ENCODE measurements at regions not wholly inside any gene's neighbourhood (a gene's known extent, or its start where the extent isn't known, plus 50 kb on each side); places are given as distances from the start of the nearest gene placed in this dataset.
"Not testable (repeated sequence)": the region's sequence is repeated elsewhere in the genome, so short reads cannot be mapped to it uniquely, and the experiment has no call there.

DNA sequence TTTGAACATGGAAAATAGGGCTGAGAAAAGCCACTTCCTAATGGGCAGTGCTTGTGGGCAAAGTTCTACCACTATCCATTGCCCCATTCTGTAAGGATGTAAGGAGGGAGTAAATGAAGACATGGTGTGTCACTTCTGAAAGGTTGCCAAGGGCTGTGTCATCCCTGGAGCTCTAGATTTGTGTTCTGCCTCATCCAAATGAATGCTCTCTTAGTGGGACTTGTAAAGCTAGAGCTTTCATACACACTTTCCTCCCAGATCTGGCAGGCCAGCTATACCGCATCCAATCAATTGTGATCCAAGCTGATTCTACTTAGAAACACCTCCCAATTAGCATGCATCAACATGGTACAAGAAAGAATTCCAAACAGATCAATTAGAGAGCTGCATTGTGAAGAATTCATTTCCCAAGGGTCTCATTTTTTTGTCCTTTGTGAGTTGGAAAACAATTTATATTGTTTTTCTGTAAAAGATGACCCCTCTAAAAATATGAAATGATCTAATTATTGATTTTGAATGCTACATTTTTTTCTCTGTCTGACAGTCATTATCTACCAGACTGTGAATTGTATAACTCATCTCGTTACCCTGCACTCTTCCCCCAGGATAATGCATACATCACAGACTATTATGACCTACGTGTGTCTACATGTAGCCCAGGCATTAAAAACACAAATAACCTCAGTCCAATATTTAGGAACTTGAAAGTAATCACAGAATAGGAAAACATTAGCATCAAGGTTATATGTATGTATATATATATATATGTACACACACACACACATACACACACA, 117.1 kb upstream of the DUSP10 start:
- DNase-seq: peak; percentile 35

DNA sequence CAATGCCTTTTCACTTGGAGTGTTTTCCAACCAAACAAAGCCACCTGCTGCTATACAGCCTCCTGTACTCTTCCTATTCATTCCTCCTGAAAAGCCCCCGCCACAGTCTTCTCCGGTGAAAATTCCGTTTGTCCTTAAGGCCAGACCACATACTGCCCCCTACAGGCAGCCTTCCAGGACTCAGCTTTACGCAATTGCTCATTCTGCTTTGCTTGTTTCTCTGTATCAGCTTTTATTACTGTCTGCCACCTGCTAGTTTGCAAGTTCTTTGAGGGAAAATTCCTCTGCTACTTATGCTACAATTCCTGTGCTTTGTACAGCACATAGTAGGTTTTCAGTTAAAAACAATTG, 115.2 kb upstream of the DUSP10 start:
- DNase-seq: not testable (repeated sequence)

DNA sequence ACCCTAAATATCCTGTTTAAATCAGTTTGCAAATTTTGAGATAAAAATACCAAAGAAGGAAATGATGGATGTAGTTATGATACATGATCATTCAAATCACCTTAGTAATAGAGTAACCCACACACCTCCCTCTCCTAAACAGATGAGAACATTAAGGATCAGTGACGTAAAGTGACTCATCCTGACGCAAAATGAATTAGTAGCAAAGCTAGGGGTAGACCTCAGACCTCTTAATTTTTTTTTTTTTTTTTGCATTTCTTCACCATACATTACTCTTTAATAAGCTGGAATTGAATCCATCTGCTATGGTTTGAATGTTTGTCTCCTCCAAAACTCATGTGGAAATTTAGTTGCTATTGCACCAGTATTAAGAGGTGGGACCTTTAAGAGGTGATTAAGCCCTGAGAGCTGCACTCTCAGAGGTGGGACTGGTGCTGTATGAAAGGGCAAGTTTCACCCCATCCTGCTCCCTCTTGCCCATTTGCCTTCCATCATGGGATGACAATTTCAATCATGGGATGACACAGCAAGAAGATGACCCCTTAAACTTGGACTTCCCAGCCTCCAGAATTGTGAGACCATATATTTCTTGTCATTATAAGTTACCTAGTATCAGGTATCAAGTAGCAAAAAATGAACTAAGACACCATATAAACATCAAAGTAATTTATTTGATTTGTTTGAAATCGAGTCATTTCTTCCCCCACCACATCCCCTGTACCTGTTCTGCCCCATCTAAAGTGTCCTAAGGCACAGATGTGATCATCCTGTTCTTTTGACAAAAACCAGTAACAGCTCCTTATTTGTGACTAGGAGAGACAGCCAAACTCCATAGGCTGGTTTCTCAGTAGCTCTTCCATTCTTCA, 114.6 kb upstream of the DUSP10 start:
- no peak for DNase-seq

DNA sequence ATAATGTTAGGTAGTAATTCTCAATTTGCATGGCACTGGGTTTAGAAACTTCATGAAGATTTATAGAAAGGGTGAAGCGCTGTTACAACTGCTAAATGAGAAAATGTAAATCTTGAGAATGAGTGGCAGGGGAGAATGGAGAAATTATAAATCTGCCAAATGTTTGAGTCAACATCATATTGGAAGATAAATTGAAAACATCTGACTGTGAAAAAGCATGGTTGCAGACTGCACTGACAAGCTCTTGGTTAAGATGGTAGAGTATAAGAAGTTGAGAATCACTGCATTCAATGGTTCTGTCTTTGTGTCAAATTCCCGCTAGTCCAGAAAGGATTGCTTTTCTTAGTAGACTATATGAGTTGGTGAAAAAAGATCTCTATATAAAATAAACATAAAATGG, 113.3 kb upstream of the DUSP10 start:
- DNase-seq: no peak

DNA sequence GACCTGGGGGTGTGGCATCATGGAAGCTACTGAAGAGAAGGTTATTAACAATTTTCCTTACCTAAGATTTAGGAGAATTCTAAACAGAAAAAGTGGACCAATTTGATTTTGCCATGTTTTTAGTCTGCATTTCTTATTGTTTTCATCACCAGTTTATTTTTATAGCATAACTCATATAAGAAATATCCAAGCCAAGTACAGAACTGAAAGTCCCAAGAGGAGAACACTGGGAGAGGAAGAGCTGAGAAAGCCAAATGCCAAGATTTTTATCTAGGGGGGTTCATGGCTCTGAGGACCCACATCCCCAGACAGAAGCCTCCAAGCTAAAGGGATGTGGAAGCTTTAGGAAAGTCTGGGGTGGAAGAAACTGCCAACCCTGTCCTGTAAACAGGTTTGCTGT, 109.4 kb upstream of the DUSP10 start:
- no peak for DNase-seq

DNA sequence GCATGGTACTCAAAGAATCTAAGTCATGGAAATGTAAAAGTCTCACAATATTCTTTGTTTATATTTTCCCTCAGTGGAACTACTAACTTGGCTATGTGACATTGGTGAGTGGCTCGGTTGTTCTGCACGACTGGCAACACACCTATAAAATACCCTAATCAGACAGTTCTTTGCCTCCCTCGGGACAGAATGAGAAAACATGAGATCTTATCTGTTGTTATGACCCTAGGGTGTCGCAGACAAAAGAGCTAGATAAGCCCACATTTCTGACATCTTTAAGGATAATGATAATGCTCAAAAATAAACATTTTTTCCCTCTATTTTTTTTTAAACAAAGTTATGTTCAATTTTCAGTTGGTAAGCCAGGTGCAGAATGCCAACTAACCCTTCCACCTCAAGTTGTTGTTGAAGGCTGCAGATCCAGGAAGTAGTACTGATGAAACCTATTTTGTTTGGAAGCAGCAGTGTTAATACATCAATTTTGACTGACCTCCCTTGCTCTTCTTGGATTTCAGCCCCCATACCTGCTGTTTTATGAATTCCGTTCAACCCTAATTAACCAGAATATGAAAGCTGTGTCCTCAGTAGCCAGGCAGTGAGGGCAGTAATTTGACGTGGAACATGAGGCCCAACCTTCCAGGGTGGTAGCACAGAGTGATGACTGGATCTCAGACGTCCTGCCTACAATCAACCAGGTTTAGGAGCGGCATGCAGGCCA, 108.7 kb upstream of the DUSP10 start:
- no peak for DNase-seq

DNA sequence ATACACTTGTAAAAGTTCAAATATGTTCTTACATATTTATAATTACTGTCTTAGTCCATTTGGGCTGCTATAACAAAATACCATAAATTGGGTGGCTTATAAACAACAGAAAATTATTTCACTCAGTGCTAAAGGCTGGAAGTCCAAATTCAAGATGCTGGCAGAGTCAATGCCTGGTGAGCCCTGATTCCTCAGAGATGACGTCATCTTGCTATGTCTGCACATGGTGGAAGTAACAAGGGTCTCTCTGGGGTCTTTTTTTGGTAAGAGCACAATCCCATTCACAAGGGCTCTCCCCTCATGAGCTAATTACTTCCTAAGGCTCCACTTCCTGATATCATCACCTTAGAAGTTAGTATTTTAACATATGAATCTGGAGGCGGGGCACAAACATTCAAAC, 108.0 kb upstream of the DUSP10 start:
- no peak for DNase-seq

DNA sequence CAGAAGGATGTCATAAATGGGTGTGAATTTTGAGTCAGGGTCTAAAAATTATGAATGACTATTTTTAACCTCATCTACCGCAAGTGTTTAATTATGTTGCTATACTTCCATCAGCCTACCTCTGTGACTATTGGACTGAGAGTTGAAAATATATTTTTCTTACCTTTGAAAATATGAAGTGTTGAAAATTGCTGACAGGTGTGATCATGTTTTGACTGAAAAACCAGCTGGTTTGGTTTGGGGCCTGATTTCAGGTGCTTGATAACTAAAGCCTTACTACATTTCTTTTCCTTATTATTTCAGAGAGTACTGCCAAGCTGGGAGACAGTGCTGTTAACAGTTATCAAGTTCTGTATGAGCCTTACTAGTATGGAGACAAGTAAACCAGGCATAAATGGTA, 107.2 kb upstream of the DUSP10 start:
- DNase-seq: no peak

DNA sequence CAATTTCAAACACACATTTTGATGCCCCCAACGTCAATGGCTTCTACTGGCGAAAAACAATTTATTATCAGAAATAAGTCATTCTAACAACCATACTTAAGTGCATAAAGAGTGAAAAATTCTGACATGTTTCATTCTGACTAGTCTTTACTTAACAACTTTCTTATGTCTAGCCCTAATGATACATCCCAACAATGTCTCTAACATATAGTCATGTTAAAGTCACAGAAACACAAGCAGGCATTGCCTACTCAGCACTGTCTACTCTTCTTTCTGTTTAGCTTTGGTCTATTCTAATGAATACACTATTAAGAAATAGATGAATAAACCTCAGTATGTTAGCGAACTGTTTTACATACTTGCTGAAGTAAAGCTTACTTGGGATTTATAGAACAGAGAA, 105.8 kb upstream of the DUSP10 start:
- no peak for DNase-seq

DNA sequence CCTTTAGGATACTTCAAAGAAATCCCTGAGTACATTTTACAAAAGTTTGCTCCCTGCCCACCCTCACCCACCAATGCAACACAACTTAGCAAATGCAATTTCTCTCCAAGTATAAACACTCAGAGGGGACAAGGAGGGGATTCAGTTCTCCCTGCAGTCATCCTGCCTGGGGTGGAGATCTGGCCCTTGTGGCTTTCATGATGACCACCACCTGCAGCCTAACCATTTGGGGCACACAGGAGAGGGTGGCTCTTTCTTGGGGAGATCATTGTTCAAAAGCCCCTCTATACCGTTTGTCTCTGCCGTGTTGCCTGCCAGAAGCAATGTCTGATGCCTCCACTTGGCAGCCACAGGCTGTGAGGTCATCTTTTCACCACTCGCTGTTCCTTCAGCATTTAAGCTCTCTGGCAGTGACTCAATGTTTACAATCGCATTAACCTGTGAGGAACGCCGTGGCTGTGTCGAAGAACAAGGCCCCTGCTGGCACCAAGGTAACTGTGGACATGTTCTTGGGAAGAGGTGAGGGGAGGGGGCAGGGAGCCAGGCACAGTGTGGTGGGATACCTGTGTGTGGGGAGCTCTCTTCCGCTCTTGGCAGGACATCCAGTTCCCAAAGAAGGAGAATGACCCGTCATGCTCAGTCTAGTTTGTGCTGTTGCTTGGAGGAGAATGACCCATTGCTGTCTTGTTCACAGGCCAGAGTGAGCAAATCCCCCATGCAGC, 103.9 kb upstream of the DUSP10 start:
- DNase-seq: no peak

DNA sequence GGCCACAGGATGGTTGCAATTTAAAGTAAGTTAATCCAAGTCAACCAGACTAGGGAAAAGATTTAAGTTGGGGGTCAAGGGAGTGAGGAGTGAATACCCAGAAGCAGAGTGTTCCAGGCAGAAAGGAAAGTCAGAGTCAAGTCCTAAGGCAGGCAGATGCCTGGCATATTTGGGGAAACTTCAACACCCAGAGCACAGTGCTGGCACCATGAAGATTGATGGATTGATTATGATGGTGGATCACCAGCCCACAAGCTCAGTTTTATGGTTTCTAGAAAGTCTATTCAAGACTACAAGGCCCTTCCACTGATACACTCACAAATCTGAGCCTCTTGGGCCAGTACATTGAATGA, 100.1 kb upstream of the DUSP10 start:
- no peak for DNase-seq

DNA sequence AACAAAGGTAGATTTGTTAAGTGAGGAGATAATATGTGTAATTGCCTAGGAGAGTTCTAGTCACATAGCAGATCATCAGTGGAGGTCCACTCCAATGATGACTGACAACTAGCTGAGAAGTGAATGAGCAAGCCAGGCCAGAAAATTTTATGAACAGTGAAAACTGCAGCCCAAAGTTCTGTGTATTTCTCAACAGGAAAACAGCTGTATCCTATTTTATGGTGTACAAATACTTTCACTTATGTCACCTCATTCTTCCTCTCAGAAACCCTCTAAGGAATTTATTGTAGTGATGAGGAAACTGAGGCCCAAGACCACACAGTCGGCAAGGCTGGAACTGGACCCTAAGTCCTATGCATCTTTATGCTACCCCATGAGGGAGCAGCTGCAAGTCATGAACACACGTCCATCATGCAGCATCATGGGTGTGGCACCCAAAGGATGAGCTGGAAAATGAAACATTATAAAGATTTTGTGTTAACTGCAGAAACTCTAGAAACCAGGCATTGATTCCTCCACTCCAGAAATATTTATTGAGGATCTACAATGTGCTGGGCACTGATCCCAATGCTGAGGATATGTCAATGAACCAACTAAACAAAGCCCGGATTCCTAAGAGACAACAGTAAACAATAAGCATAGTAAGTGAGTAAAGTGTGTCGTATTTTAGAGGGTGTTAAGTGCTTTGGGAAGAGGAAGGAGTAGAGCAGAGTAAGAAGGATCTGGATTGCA, 99.5 kb upstream of the DUSP10 start:
- DNase-seq: no peak

DNA sequence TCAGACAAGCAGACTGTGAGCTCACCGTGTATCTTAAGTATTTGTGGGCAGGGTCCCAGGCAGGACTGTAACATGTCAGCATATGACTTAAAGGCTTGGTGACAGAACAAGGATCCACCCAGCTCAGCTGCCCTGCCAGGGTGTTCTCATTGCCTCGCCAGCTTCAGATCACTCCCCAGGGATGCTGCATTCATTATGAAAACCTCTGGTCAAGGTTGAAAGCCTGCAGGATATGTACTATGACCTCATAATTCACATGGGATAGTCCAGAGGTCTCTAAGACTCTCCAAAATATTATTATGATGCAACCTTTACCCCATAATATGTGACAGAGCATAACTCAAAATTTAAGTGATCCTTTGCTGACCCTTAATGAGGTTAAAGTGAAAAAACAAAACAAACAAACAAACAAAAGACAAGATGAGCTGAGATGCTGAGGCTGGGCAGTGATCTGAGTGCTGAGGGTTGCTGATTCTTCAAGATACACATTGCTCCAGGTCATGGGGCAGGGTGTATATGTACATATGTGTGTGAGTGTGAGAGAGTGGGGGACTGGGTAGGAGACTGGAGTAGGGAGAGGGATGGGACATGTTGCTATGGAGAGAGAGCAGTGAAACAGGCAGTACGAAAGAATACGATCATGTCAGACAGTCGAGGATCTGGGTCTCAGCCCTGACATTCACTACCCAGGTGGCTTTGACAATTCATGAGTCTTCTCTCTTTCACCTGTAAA, 98.8 kb upstream of the DUSP10 start:
- DNase-seq: no peak

DNA sequence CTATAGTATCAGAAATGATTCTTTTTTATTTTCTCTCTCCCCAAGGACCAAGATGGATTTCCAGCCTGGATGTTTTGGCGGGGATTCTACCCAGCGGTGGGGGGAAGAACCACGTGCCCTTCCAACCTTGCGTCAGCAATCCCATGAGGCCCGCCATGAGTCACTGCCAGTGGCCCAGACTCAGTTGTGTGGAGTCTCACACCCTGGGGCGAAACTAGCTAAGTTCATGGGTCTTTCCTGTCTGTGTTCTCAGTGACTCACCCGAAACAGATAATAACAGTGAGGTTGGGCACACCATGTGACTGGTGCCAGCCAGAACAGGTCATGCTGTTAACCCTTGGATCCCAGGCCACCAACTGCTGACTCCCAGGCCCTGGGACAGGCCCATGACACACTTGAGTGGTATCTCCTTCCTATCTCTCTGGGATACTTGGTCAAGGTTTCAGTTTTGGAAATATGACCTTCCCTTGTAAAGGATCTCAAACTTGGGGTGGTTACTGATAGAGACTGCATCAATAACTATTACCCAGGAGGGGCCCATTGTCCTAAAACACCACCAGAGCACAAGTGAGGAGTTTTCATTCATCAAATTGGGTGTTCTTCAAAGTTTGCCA, 98.0 kb upstream of the DUSP10 start:
- no peak for DNase-seq

DNA sequence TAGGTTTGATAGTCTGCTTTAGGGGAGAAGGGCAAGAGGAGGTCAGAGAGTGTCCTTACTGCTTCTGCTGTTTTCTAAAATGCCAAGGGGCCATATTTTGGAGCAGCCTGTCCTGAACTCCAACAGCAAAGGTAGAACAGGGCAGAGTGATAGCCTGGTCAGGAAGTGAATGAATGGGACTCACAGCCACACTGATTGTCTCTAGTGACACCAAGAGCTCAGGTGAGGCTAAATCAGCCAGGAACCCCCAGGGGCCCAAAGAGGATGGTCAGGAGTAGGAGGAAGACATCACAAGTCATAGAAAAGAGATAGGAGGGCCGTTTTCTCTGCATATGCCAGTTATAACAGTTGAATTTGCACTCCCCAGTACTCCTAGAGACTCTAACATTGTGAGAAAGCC, 97.4 kb upstream of the DUSP10 start:
- DNase-seq: no peak

DNA sequence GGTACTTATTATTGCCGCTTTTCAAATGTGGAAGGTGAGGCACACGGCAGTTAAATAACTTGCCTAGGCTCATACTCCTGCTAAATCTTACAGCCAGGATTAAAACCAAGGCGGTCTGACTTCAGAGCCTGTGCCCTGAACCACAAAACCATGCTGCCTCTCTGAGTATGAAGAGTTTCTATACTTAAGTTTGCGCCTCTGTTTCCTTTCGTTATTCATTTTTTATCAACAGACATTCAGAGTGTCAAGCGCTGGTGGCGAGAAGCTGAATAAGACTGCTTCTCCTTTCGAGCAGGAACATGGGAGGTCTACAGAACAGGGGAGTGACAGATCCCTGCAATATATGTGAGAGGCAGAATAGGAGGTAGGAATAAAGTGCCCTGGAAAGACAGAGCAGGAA, 96.0 kb upstream of the DUSP10 start:
- no peak for DNase-seq

DNA sequence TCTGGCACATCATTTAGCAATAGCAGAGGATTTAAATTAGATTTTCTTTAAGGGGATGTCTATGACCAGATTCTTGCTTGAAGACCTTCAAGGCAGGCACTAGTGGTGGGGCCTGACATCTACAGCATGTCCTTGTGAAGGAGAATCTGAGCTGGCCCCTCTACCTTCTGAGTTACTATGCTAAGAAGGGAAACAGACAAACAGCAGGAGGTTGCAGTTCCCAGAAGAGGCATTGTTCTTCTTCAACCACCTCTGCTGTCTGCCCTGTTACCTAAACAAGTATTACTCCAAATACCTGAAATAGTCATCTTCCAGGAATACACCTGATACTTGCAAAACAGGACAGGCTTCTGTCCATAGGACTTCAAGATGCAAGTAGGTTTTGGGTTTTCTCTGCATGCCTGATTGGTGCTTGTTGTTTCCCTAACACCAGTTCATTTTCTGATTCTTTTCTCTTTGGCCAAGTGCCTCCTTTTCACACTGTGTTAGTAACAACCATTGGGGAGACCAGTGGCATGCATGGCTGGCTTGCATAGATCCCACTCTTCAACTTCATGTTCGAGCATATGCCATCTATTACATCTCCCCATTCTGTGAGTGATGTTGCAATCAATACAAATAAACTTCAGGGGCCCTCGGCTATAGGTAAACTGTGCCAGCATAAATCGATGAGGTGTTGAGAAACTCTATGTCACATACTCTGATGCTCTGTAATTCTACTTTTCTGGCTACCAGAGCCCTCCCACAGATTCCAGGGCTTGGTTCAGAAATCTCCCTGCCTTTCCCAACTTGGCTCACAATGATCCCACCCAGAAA, 93.0 kb upstream of the DUSP10 start:
- no peak for DNase-seq

DNA sequence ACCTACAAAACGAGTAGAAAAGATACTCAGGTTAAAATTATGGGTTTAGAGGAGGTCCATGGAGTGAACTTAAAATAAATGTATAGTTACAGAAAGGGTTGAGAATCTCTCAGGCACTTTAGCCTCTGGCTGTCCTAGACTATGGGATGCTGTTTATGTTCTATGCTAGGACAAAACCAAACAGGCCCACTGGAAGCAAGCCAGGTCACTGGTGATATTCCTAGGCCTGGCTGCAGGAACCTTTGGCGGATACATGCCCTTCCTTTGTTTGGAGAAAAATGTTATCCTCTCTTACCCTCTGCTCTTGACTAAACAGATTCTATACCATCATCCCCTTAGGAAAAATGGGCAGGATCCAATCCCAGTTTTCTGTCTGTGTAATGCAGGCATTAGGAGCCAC, 90.7 kb upstream of the DUSP10 start:
- no peak for DNase-seq

DNA sequence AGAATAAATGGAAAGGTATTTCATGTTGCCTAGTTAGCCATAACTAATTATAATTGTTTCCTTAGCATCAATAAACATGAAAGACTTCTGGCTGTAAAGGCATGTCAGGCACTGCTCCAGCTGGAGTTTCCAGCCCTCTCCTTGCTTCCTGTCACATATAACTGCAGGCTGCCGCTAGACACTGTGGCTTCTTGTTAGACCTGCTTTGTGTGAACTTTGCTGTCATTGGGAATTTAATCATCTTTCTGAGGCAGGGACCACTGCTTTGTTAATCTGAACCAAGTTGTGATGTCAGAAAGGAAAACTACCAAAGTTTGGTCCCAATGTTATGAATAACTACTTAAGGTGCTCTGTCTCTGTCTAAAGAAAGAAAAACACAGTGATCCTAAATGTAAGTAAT, 90.3 kb upstream of the DUSP10 start:
- DNase-seq: peak; percentile 37

DNA sequence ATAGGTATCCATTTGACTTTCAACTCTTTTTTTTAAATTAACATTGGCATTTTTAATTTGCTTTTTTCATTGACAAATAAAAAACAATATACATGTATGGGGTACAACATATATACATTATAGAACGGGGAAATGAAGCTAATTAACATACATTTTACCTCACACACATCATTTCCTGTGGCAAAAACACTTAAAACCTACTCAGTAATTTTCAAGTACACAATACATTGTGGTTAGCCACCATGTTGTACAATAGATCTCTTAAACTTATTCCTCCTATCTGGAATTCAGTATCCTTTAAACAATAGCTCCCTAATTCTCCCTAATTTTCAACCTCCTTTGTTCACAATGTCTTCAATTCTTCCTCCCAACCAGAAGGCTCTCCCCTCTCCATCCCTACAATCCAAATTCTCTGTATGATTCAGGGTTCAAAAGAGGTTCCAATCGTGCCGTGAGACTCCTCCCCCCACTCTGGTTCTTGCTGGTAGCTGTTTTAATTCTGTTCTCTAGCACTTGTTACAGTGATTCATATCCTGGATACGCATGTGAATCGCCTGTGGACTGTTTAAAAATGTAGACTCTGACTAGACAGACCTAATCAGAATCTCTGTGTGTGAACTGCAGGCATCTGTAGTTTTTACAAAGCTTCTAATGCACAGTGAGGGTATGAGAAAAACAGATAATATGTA, 87.6 kb upstream of the DUSP10 start:
- no peak for DNase-seq
